GM10248 (cell line): ENCODE measurements at regions not wholly inside any gene's neighbourhood (a gene's known extent, or its start where the extent isn't known, plus 50 kb on each side); places are given as distances from the start of the nearest gene placed in this dataset.

Source experiments
- CTCF ChIA-PET: fragments of 300-600 bp; sonication (Branson Sonifier 250); formaldehyde crosslinking; extraction: SDS; loops from one replicate; lab custom pipeline; 2021; ENCODE audit warnings: antibody characterized with exemption; lab: Yijun Ruan, JAX
- POLR2A ChIA-PET: fragments of 350-650 bp; sonication (Branson Sonifier 250); formaldehyde crosslinking; extraction: SDS; loops from one replicate; lab custom pipeline; 2020; ENCODE audit warnings: antibody characterized with exemption; lab: Yijun Ruan, JAX
- DNase-seq: peaks from one replicate; pipeline ENCODE4 v3.0.0; 2012; ENCODE audit errors: extremely low spot score
- CTCF ChIP-seq: IDR thresholded peaks from 2 replicates; pipeline ENCODE4 v1.5.1; 2012; ENCODE audit warnings: mild to moderate bottlenecking, low read depth; ENCODE audit errors: extremely low read depth, missing control alignments, control extremely low read depth

GRCh38 chr11:122339436-122340060 lies 223.5 kb upstream of the BLID start:
- ChIA-PET CTCF (no interaction called here), POLR2A (no interaction called here)

GRCh38 chr11:122337704-122338103 lies 221.7 kb upstream of the BLID start:
- ChIA-PET CTCF (no interaction called here), POLR2A (no interaction called here)
- no peak for DNase-seq
- no peak for TF ChIP-seq CTCF

More at GRCh38 chr11:122339436-122340060, 223.5 kb upstream of the BLID start:
- no peak for DNase-seq
- no peak for TF ChIP-seq CTCF

GRCh38 chr11:122337241-122337640 lies 221.2 kb upstream of the BLID start:
- CTCF ChIA-PET = no interaction called here
- POLR2A ChIA-PET = no interaction called here
- no peak for DNase-seq
- TF ChIP-seq CTCF = no peak

- ChIA-PET POLR2A (no interaction called here), CTCF (no interaction called here)
- DNase-seq = no peak
- TF ChIP-seq CTCF = no peak
Measured at GRCh38 chr11:122336706-122337105, 220.7 kb upstream of the BLID start.

GRCh38 chr11:122334546-122335339 lies 218.7 kb upstream of the BLID start:
- ChIA-PET POLR2A (no interaction called here), CTCF (no interaction called here)
- DNase-seq = no peak
- TF ChIP-seq CTCF = no peak

- ChIA-PET CTCF (no interaction called here), POLR2A (no interaction called here)
- no peak for TF ChIP-seq CTCF
- DNase-seq = no peak
Measured at GRCh38 chr11:122333467-122333866, 217.5 kb upstream of the BLID start.
